CD4-positive, alpha-beta T cell treated with Interferon gamma for 1 hour (primary cell): ENCODE measurements at regions not wholly inside any gene's neighbourhood (a gene's known extent, or its start where the extent isn't known, plus 50 kb on each side); places are given as distances from the start of the nearest gene placed in this dataset.

Source experiments
- DNase-seq: peaks from one replicate; pipeline ENCODE4 v3.0.0-alpha.2; 2020

DNA sequence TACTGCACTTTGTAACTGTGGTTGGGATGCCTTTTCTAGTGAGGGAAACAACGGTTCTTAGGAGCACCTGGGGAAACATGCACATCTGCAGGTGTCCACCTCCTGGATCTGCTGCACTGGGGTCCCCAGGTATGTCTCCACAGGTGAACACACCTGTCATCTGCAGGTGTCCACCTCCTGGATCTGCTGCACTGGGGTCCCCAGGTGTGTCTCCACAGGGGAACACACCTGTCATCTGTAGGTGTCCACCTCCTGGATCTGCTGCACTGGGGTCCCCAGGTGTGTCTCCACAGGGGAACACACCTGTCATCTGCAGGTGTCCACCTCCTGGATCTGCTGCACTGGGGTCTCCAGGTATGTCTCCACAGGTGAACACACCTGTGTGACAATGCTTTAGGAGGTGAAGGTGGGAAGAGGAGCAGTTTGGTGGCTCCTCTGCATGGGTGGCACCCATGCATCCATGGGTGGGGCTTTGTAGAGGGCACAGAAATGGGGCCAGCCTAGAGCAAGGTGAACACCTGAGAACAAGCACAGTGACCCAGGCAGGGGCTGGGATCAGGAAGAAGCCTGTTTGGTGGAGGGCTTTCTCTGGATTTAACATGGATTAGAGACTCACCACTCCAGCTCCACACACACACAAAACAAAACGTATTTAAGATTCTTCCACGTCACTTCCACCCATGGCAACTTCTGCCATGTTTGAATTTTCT lies 206.0 kb upstream of the CDH4 start:
- no peak for DNase-seq

DNA sequence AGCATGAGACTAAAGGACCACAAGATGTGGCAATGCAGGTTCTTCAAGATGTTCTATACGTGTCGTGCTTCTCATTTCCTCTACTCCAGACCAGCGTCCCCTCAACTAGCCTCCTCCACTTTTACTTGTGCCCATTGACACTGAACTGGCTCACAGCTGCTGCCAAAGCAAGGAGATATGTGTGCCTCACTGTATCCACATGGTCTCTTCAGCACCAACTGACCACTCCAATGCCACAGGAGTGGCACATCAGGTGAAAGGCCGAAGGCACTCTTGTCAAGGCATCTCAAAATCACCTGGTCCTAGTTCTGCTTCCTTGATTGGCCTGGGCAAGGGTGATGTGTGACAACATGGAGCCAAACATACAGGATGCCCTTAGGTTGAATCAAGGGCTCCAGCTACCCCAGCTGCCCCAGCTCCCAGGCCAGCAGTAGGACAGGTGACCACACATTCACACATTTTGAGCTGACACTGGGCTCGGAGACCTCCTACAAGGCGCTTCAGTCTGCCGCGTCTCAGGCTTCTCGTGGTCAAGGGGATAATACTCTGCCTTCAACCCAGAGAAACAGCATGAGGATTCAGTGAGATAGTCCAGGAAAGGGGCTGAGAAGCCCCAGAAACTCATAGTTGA lies 205.2 kb upstream of the CDH4 start:
- DNase-seq: no peak

DNA sequence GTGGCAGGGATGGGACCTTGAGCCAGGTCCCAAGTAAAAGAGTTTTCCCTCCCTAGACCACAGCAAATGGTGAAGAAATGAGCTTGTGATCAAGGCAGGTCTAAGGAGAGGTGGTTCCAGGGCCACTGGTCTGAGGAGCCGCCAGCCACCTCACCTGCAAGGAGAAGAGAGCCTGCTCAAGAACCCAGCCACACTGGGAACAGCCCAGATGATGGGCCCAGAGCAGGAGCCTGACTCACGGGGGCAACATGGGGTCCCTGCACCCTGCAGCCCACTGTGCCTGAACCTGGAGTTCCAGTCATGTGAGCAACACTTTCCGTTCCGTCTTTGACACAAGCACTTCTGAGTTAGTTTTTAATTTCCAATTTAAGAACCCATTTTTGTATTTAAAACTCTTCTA lies 204.5 kb upstream of the CDH4 start:
- DNase-seq: no peak

DNA sequence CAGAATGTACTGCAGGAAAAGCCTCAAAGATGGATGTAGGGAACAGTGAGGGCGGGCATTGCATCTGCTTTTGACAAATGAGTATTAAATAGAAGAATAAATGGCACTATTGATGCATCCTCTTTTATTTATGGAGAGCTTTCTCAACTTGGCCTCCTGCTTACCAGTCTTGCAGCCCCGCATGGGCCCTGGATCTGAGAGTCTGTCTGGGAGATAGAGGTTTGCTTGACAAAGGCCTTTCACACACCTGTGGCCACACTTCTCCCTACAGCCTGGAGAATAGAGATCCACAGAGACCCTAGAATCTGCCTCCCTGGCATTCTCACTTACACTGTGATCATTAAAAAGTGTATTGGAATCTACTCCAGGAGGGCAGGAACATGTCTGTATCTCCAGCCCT lies 203.8 kb upstream of the CDH4 start:
- no peak for DNase-seq

DNA sequence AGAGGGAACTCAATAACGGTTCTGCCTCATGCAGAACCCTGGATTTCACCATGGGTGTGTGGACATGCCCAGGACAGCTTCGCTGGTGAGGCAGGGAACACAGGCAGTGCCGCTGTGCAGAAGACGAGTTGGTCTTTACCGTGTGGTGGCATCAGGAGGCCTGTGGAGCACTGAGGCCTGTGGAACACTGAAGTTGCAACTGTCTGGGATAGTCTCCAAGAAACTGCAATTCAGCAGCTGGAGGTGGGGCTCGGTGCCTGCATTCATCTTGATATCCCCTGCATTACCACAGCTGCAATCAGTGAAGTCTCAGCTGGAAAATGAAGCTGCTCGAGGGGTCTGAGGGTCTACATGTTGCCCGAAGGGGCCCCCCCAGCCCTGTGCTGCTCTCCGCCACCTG lies 202.4 kb upstream of the CDH4 start:
- no peak for DNase-seq

DNA sequence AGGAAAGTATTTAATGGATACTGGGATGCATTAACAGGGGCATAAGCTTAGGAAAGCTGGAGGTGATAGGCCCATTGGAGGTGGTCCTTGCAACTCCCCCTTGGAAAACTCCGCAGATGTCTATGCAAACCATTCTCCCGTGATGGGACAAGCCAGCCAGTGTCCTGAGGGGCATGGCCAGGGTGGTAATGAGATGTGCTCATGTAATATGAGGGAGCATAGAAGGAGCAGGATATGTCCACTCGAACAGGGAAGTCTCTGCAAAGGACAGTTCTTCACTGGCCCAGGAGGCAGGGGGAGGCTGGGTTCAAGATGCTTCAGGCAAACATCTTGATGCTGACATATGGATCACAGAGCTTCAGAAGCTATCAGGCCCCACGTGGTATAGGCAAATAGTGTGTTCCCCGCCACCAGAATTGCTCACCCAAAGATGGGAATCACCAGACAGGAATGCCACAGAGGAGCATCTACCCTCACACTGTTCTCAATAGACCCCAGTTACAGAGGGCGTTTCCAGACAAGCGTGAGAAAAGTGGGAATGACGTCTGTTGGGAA lies 201.6 kb upstream of the CDH4 start:
- DNase-seq: no peak

DNA sequence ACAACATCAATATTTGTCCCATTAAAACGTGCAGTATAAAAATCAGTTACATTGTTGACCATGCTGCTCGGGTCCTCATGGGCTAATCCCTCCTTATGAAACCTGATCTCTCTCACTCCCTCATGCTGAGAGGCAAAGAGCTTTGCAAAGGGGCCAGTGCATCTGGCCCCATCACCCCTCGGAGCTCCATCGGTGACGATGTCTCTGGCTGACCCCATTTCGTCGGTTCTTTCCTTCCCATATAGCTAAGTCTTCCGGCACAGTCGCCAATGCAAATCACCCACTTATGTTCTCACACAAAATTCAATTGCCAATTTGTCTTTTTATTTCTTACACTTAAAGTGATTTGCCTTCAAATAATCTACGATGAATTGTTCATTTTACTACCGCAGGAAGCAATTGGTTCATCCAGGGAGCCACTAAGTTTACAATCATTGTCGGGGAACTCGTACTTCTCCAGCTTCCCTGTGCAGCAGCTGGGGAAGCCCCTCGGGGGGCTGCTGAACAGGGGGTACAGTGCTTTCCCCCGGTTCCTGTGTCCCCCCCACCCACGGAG lies 199.8 kb upstream of the CDH4 start:
- DNase-seq: no peak

DNA sequence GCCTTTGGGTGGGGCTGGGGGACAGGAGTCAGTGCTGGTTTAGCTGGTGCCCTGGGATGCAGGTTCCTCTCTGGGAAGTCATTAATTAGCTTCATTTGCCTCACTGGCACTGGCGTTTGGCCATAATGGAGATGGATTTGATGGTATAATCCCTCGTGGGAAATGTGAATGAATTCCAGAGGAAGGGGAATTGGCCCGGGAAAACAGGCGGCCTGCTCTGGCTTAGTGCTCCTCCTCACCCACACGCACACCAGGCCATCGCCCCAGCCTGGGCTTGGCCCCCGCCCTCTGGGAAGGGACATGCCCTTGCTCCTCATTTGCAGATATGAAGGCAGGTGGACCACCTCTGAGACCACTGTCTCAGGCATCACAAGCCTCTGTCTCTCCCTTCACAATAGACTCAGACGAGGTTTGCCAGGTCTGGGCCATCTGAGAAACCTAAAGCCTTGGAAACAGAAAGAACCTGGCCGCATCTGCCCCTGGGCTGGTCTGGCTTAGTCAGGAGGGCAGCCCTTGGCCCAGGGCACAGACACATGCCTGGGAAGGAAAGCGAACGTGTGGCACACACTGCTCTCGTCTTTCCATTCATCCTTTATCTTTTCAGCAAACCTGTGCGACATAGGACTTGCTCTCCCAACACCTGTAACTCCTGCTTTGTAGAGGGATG lies 199.2 kb upstream of the CDH4 start:
- no peak for DNase-seq

DNA sequence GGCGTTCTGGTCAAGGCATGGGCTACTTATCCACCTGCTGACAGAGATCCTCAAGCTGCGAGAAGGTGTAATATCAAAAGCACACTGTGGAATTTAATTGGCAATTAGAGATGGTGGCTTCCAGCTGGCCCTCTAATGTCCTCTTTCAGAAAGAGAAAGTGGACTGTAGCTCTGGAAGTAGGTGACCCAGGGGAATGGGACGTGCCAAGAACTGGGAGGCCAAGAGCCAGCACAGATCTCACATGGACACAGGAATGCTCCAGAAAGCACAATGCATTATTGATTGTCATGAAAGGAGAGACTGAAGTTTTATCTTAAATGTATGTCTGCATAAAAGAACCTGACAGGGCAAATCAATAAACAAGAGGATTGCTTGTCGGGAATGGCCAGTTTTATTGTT lies 198.6 kb upstream of the CDH4 start:
- no peak for DNase-seq

DNA sequence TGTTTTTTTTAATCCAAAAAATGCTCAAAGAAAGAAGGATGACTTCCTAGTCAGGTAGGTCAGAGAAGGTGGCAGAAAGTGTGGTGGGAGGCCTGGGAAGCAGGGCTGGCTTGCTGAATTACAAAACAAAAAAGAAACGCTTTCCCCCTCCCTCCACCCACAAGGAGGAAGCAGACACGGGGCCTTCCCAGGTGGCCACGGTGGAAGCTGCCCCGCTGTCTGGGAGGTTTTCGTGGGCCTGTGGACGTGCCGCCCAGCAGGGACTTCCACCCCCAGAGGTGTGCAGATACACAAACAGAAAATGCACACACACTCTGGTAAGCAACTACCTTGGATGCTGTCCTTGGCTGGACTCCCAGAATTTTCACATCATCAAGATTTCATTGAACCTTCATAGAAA lies 198.2 kb upstream of the CDH4 start:
- no peak for DNase-seq

DNA sequence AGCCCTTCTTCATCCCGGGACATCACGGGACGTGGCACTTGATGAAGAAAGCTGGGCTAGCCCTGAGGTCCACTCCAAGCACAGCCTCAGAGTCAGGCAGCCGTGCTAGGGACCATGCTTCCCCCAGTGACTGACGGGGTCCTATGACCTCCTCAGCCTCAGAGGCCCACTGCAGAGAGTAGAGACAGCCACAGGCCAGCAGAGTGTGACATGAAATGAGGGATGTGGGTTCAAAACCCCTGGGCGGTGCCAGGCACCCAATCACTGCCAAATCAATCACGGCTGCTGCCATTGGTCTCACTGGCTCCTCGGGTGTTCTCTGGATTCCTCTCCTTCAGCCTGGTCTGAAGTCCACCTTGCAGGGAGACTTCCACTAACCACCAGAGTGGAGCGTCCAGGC lies 197.7 kb upstream of the CDH4 start:
- DNase-seq: no peak

DNA sequence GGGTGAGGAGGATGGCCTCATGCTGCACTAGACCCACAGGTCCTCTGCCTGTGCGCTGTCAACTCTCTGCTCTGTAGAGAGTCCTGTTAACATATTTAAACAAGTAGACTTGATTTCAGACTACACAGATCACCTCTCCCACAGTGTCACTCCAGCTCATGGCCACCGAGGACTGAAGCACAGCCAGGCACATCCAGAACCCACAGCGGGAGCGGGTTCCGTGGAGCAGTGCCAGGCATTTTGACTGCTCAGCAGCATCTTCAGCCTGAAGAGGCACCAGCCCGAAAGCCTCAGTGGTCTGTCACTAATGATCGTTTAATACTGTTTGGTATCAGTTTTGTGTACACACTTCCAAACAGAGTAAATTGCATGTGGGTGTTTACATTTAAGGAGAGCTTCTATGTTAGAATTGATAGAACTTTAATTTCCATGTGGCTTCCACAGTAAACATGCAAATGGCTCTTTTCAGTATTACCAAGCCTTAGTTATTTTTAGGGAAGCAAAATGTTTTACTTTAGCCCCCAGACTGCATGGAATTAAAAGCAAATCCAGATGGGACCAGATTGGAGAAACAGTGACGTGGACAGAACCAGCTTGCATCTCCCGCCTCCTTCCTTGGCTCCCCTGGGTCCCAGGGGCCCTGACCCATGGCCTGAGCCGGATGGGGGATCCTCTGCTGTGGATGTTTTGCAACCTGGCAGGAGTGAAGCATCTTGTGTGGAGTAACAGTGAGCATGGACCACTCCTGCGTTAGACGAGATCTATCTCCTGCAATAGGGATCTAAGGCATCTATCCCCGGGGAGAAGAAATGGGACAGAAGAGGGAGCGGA lies 196.7 kb upstream of the CDH4 start:
- no peak for DNase-seq

DNA sequence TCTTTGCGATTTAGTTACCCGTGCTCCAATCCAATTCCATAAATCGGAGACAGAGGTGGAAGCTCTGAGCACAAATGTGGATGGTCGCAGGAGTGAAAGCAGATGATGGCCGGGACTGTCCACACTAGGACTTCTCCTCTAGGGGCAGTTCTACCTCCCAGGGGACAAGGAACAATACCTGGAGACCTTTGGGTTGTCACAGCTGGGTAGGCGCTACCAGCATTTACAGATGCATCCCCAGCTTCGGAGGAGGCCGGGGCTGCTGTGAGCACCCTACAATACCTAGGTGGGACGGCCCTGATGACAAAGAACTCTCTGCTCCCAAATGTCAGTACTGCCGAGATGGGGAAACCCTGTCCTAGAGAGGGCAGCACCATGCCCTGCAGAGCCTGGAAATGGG lies 195.9 kb upstream of the CDH4 start:
- DNase-seq: no peak

DNA sequence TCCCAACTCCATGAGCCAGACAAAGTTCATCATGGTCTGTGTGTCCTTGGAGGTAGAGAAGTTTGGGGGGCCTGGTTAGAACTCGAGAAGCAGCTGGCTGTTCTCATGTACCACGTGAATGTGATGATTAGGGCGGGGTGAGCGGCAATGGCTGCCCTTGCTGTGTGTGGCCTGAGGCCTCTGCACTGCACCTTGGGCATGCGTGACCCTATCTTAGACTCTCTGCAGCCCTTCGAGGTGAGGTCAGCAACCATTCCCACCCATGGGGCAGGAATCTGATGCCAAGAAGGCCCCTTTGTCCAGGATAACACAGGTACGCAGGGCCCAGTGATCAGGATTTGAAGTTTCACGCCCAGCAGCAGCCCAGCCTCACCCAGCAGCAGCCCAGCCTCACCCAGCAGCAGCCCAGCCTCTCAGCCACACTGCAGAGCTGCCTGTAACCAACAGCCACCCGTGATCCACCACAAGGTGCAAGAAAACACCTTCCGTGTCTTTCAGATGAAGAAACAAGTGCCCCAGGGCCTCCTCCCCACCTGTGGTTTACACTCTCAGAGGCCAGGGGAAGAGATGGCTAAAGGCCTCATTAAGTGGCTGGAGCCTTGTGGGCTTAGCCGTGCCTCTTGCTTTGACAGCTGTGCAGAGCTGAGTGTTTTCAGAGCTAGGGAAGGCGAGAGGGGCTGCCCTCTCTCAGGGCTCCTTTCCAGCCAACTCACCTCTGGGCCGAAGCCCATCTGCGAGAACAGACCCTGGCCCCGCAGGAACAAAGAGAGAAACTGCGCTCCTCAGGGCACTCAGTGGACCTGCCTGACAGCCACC lies 195.2 kb upstream of the CDH4 start:
- no peak for DNase-seq

DNA sequence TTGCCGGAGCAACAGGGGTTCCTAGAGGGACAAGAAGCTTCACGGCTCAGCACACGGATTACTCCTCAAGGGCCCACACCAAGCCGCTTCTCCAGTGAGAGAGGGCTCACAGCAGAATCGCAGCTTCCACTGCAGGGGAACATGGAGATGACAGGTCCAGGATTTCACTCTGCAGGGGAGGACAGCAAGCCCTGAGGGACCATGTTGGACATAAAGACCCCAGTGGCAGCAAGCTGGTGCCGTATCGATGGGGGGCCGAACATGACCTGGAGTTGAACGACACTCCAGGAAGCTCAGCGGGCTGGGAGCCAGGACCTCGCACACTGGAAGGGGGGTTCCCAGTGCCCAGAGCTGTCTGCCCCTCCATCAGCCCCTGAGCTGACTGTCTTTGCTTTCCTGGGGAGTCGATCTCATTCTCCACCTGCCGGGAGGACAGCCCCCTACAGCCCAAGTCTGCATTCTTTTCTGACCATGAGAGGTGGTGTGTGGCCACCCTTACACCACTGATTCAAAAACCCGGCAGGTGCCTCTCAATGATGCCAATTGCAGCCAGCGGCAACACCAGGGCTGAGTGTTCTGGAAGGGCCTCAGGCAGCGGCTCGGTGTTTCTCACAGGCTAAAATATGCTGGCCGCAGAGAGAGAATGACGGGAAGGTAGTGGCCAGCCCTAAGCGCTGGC lies 194.5 kb upstream of the CDH4 start:
- DNase-seq: no peak

DNA sequence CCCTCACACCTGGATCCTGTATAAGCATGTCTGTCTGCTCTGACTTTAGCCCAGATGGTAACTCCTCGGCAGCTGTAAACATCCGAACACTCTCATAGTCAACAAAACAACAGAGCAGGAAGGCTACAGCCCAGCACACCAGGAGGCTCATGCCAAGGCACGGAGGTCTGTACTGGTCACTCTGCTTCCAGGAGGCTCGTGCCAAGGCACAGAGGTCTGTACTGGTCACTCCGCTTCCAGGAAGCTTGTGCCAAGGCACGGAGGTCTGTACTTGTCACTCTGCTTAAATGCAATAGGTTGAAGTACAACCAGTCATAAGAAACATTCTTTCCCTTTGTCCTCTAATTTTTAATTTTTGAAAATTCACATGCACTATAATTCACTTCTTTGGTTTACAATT lies 190.1 kb upstream of the CDH4 start:
- no peak for DNase-seq

DNA sequence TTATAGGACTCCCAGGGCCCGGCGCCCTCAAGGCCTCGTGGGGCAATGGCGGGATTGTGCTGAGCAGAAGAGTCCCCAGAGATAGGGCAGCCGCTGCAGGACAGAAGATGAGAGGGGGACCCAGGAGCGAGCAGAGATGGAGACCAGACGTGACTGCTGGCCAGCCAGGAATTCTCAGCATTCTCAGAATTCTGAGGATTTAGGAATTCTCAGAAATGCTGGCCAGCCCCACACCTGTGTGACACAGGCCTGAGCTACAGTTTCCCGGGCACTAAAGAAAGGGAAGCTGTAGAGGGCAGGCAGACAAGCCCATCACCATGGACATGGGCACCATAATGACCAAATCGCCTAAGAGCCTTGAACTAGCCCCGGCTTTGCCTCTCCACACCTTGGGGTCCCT lies 186.2 kb upstream of the CDH4 start:
- no peak for DNase-seq

DNA sequence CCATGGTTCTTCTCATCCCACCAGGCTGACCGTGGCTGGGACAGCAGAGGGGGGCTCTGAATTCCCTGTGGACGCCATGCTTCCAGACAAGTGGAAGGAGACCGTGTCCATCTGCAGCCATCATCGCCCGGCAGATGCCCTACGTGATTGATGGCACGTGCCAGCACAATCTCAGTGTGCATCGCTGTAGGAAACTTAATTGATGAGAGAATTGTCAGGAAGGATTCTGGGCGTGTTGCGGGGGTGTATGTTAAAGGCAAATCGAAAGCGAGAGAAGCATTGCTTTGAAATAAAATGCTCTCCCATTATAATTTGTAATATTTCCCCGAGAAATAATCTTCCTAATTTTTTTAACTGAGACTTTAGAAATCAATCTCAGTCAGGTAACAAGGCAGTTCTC lies 185.5 kb upstream of the CDH4 start:
- DNase-seq: no peak

DNA sequence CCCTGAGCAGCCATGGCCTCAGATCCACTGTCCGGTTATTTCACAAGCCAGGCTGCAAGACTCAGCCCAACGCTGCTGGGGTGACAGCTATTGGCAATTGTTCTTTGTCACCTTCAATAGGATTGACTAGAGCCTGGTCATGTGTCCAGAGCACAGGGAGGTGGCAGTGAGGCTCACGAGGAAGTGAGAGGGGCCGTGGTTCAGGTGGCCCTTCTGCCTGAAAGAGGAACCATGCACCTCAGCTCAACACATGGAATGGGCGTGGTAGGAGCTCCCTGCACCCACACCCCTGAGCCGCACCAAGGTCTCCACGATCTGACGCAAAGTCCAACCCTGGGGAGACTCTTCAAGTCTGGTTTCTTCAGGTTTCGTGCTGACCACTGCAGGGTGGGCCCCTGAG lies 184.8 kb upstream of the CDH4 start:
- DNase-seq: no peak

DNA sequence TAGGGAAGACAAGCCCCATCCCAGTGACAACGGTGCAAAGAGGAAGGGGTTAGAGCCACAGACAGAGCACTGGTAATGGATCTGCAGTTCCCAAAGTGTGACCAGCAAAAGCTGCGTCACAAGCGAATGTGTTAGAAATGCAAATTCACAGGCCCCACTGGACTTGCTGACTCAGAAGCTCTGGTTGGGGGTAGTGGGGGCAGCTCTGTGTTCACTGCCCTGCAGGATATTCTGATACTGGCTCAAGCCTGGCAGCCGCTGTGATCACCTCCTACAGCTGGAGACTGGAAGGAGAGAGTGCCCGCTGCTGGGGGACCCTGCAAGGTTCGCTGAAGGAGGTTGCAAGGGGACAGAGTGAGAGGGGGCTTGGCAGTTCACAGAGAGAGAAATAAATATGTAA lies 179.7 kb upstream of the CDH4 start:
- no peak for DNase-seq

DNA sequence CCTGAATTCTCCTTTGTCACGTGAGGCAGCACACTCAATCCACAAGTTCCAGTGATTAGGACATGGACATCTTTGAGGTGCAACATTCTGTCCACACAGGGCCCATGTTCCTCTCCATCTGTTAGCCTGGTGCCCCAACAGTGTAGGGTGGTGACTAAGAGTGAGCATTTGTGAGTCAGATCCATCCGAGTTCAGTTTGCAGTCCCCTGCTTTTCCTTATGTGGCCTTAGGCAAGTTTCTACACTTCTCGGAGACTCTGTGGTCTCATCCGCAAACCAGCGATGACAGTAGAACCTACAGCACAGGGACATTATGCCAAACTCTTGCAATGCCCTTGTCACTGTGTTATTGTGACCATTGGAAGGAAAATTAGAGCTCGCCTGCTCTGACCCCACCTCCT lies 178.7 kb upstream of the CDH4 start:
- DNase-seq: no peak

DNA sequence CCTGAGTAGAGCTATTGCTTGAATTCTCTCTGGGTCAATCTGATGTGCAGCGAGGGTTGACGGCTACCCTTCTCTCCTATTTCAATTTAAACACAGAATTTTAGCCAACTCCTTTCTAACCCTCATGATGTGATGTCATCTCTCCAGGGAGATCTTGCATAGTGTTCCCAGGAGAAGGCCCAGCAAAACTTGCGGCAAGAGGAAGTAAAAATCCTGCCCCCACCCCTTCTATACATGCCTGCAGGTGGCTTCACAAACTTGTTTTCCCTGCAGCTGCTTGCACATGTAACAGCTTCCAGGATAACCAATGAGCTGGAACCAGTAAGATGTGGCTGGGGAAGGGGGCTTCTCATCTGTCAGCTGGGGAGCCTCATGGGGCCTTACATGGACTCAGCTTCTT lies 169.3 kb upstream of the CDH4 start:
- DNase-seq: no peak
